HG03095 (cell line): ENCODE measurements at regions not wholly inside any gene's neighbourhood (a gene's known extent, or its start where the extent isn't known, plus 50 kb on each side); places are given as distances from the start of the nearest gene placed in this dataset.

ENCODE experiments used
- ATAC-seq: cut with Tn5 transposase; IDR thresholded peaks from one replicate; pipeline ENCODE4 v1.9.1; 2021; ENCODE audit warnings: moderate library complexity; ENCODE audit not compliant: unreplicated experiment

DNA sequence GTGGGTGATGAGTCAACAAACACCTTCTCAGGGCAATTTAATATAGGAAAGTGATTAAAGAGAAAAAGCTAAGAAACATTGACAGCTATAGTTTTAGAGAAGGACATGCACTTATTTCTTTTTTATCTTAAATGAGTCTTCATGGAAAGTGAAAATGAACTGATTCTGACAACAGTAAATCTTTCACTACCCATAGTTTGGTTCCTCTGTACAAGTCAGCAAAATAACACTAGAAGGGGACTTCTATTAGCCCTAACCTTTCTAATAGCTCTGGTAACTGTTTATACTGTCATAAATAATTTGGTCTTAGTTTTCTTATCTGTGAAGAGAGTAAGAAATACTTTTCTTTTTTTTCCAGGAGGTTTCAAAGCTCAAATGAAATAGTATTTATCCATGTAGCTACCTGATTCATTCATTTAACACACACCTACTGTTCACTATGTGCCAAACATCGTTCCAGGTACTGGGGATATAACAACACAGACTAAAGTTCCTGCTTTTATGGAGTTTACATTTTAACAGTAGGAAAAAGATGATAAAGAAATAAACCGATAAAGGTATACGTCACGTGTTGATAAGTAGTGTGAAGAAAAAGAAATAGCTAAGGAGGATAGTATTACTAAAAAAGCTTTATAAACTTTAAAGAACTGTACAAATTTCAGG is 148.2 kb downstream of the PCSK1 start:
- ATAC-seq = no peak

DNA sequence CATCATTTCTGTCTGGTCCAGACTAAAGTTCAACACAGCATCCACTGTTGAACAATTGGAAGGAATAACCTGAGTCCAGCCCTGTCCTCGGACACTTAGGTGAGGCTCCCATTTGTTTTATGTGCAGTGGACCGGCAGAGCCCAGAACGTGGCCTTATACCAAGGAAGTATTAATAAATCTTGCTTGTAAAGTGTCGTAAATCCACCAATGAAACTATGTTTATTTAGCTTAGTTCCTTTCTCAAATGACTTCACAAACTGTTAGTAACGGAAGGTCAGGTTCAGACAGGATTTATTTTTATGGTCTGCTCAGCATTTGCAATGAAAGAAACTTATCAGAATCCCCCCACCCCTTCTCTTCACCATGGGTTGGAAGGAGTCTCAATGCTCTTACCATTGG is 149.5 kb downstream of the PCSK1 start:
- ATAC-seq = no peak

DNA sequence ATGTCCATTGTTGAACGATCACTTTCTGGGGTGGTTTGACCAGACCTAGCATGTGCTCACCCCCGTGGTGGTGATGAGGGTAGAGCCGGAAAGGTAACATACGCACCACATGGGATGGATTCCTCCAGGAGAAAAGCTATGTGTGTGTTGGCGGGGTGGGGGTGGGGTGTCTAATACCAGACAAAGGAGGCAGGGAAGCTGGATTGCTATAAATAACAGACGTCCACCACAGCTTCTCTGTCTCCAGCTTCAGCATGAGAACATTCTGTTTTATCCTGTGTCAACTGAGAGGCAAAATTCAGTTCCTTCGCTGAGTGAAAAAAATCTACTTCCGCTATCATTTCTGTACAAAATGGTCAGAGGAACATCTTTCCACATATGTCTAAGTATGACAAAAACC is 151.0 kb downstream of the PCSK1 start:
- ATAC-seq = no peak

DNA sequence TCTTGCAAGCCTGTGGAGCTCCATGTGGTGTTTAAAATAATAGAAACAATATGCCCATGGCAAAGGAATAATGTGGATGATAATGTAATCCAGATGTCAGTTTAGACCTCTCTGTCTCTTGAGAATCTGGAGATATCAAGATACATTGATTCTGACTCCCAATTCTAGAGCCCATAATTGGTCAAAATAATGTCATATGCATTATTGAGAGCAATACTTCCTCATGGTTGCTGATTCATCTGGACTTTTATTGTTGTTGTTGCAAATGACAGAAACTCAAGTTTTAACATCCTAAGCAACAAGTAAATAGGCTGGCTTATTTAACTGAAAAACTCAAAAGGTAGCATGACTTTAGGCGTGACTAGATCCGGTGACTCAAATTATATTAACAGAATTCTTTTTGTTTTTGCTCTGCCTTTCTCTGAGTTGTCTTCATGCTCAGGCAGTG is 152.1 kb downstream of the PCSK1 start:
- ATAC-seq = no peak

DNA sequence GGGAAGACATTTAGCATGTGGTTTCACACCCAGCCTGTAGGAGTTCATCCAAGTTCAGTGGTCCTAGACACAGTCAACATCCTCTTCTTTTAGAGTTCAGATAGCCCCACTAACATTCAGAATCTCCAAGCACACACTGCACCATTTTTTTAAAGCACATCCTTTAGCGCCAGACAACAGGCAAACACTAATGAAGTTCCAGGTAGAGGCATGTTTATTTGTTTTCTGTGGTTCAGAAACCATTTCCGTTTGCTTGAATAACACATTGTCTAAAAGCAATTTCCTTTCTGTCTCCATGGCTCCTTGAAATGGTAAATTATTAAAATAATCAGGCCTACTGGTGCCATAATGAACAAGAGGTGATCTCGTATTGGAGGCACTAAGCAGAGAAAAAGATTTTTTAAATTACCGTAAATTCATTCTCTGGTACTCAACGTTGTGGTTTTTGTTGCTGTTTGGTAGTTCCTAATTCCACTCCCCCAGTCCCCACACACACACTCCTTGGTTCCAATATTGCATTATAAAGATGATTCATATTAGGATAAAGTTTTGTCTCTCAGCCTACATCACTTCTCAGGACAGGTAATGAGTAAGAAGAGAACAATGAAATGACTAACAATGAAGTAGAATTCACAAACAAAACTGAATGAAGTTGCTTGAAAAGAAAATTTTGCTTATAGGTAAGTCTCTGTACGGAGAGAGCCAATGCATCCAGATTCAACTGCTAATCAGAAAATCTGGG is 153.1 kb downstream of the PCSK1 start:
- ATAC-seq = peak; percentile 88

DNA sequence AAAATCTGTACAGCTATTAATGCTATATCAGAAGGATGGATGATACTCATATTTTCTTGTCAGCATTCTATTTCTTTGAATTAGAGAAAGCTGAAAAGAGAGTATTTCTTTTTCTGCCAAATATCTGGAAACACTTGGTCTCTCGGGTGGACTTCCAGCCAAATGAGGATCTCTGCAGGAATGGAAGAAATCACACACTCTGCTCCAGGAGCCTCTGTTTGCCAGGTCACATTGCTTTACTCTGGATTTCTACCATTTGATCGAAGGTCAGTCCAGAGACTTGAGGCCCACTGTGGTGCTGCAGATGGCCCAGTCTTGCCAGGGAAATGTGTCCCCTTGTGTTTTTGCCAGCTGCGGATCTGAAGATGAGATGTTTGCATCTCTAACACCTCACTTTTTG is 154.1 kb downstream of the PCSK1 start:
- ATAC-seq = no peak

DNA sequence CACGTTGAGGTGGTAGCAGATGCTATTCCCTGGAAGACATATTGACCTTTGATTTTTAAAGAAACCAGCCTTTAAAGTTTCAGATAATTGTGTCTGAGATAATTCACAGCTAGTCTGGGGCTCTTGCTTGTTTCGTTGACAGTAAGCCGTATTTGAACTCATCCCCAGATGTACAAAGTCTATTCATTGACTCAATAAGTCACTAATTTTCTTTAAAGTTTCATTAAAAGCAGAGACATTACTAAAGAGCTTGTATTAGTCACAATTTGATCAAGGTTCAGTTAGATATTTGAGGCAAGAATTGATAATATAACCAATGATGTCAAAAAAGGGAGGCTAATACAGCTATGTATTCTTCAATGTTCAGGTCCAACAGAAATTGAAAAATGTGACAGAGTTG is 158.0 kb downstream of the PCSK1 start:
- no peak for ATAC-seq

DNA sequence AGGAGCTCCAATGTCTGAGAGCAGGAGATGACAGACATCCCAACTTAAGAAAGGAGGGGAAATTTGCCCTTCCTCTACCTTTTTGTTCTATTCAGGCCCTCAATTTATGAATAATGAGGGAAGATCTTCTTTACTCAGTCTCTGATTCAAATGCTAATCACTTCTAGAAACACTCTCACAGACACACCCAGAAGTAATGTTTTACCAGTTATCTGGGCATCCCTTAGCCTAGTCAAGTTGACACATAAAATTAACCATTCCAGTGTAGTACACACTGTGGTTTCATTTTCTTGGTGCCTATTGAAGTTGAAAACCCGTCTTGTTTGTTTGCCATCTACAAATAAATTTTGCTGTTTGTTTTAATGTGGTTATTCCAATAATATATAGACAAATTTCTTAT is 167.6 kb downstream of the PCSK1 start:
- no peak for ATAC-seq

DNA sequence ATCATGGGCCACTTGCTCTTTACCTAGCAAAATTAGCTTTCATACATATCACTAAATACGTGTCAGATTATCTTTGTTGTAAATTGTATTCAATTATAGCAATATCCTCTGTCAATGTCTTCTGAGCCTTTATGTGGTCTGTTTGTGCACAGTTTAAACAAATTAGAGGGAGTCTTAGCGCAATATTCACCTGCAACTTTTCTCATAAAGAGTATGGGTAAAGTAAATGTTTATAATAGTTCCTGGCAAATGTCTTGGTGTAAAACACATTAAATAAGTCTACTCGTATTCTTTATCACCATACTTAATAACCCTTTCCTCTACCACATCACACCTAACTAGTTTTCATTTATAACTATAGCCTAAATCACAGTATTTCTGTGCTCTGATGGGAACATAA is 169.0 kb downstream of the PCSK1 start:
- ATAC-seq = no peak

DNA sequence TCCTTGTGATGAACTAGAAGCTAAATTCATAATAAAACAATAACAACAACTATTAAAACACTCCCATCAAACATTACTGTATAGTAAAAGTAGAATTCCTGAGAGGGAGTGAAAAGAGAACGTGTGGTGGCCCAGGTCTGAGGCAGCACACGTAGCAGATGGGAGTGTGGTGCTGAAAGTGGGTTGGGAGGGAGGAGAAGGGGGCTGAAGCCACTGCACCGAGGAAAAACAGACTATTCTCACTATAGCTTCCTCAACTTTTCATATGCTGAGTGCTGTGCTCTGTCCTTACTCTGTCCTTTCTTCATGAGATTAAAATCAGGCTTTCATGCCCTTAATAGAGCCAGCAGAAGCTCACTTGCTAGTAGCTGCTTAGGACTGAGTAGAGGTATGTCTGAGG is 170.9 kb downstream of the PCSK1 start:
- no peak for ATAC-seq

DNA sequence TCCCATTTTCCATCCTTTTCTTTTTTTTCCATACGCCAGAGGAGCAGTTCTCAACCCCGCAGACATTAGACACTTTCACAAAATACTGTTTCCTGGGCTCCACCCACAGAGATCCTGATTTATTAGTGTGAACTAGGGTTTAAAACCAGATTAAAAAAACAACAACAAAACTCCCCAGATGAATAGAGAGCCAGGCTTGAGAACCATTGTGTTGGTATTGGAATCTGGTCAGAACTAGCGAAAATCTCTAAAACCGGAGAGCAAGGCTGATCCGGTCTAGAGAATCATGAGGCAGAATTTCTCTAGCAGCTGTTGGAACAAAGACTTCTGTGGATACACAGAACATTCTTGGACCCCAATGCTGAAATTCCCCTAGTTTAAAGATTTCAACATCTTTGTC is 173.0 kb downstream of the PCSK1 start:
- no peak for ATAC-seq

DNA sequence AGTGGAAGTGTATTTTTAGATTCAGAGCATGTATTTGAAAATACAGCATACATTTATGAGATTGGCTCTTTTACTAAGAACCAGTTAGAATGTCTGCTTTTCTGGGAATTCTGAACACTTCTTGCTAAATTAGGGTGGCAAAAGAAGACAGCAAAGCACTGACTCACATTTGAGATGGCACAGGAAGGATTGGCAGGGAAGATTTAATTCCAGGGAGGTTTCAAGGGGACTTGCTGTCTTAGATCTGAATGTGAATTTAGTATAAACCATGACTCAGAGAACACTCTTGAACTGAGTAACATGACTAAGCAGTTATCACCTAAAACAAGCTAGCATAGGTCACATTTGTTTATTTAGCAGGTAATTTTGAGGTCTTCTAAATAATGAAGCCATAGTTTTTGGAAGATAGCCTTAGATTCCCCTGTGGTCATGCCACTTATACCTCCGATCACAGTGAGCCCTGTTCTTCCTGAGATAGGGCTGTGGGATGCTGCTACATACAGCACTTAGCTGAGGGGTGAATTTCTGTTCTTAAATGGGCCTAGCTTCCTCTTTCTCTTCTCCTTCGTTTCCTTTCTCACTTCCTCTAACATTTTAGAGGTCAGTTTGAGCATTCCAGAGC is 173.8 kb downstream of the PCSK1 start:
- ATAC-seq = no peak

DNA sequence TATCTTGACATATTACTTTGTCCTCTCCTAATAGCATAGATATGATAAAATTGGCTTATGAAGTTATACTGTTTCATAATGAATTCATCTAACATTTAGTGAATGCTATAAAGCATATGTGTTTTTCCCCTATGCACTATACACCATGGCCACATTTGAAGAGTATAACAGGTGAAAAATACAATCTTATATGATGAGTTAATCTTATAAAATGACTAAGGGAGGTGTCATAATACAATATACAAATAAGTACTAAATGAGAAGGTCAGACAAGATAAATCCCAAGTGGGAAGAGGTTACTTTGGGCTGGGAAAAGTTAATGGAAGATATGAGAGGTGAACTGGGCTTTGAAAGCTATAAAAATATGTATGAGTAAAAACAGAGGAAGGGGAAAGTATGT is 174.4 kb downstream of the PCSK1 start:
- no peak for ATAC-seq

DNA sequence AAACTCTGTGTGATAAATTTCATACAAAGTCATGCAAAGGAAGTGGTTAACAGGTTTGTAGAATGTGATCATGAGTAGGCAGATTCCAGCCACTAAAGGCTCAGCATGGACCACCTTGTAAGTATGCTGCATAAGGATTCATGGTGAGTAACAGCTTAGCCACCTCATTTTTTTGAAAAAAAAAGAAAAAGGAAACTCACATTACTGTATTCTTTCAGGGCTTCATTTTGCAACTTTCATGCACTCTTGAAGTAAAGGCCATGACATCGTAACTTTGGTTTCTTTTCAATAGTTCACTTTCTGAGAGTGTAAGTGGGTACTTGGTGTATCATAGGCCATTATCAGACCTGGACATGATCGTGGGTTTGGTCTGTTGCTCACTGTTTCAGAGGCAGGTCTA is 175.1 kb downstream of the PCSK1 start:
- no peak for ATAC-seq

DNA sequence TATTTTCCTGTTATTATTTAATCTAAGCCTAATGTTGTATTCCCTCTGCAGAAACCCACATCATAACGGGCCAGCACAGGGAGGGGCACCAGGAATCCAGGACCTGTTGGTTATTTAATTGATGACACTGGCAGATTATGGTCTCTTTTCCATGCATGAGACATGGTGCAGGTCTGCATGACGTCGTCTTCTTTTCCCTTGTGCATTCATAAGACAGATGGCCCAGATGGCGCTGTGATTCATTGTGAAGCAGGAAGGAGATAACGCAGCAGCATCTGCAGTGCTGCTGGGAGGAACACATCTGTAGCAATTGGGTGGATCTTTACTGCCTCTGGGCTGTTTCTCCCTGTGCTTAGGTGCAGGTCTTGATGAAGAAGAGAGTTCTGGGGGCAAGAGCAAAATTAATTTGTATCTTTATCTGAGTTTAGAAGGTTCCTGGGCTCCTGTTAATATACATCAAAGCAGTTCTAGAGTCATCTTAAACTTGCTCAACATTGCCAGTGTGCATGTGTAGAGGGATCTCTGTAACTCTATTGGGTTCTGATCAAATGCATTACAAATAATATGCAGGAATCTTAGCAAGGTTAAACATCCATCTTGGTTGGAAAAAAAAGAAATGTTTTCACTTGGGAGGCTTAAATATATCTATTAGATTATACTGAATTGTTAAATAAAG is 176.1 kb downstream of the PCSK1 start:
- peak; percentile 57 for ATAC-seq

DNA sequence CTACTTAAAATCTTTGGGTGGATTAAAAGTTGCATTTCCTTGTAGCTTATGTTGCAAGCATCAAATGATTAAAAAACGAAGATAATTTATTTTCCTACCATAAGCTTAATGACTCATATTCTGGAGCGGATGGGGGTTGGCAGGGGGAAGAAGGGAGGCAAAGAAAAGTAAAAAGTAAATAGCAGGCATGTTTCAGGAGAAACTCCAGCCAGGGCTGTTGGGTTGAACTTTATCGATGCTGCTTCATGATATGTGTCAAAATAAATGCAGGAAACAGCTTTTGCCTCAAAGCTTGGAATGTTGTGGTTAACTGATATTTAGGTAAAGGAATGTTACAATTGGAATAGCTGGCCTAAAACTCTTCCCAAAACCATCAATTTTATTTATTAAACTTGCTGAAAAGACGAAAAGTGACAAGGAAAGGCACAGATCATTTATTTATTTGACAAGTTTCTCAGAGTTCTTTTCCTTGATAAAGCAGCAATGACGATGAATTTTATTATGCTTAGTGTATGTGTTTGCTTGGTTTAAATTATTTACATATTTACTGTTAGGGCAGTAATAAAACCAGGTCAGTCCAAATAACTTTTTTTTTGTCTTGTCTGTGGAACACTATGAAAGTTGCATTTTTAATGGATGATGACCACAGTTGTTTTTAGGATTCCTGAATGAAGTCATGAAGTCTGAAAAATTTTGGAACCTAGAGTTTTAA is 177.9 kb downstream of the PCSK1 start:
- no peak for ATAC-seq

DNA sequence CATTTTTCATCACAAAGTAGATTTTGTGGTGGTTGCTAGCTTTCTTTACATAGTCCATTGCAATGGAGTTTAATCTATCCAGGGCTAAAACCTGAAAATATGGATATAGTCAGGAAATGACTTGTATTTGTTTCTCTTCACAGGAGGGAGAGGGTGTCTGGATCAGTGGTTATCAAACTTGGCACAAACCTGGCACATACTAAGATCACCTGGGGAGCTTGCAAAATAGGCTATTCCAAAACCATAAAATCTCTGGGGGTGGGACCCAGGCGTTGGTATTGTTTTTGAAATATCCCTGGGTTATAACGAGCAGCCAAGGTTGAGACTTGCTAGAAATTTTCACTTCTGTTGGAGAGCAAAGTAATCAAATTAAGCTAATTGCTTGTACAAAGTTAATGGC is 179.9 kb downstream of the PCSK1 start:
- no peak for ATAC-seq

DNA sequence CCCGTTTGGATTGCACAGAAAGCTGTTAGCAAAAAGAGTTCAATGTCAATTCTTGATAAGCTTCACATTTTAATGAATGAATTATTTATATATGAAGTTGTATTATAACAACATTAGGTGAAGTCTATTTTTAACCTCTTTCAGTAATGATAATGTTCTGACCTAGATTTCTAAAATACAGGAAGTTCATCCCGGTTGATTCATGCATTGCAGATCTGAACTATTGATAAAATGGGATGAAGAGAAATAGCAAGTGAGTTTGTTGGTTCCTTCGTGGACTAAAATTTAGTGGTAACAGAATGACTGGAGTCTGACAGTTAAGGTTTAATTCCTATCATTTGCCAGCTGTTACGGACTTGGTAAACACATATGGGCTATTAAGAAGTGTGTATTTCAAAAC is 180.5 kb downstream of the PCSK1 start:
- no peak for ATAC-seq

DNA sequence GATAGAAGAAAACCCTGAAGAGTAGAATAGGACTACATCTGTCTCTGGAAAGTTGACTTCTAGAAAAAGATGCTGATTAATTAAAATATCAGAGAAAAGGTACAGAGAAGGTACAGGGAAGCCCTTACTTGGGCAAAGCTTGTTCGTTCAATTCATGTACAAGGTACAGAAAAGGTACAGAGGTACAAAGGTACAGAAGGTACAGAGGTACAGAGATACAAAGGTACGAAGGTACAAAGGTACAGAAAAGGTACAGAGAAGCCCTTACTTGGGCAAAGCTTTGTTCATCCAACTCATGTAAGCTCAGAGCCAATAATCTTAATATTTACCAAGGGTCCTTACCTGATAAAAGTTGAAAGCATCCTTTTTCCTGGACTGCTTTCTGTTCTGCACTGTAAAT is 182.3 kb downstream of the PCSK1 start:
- ATAC-seq = no peak

DNA sequence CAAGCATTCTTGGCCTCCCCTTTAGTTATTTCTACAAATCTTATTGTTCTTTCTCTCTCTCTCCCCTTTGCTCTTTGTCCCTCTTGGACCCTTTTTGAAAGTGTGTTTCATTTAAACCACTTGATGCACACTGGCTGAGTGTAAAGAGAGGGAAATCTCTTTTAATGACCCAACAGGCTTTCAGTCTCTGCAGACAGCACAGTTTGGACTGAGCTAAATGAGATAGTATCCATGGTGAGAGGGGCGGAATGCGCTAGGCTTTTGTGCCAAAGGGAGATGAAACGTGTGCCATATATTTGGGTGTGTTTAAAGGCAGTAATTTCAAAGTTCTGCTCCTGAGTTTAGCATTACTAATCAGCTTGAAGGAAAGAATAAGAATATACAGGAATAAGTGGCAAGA is 184.9 kb downstream of the PCSK1 start:
- no peak for ATAC-seq

DNA sequence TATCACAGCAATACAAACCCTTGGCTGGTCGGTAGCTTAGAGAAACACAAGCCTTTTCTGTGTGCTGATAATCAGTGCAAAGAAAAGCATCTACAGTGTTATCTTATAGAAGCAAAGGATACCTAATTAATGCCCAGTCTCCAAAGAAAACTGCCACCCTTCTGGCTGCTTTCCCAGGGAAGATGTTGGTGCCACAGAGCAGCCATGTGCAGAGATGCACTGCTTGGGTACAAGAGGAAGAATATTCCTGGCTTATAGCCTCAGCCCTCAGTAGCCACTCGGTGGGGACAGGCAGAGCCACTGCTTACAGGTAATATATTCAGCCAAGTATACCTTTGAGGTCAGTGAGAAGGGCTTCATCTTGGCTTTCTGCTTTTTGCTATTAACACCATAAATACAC is 185.3 kb downstream of the PCSK1 start:
- ATAC-seq = no peak
